H9 (cell line): ENCODE measurements at regions not wholly inside any gene's neighbourhood (a gene's known extent, or its start where the extent isn't known, plus 50 kb on each side); places are given as distances from the start of the nearest gene placed in this dataset.

ENCODE experiments used
- DNase-seq: peaks from one replicate; pipeline ENCODE4 v3.0.0-alpha.2; 2017
- H2AFZ ChIP-seq: one replicate; pipeline ENCODE4 v1.6.1; 2013; ENCODE audit warnings: mild to moderate bottlenecking, low read length, control low read depth, moderate library complexity
- H2AK5ac ChIP-seq: 2 replicates; pipeline ENCODE4 v1.6.1; 2013; ENCODE audit warnings: low read length, control low read depth, mixed read lengths; ENCODE audit not compliant: insufficient read length
- H2BK120ac ChIP-seq: one replicate; pipeline ENCODE4 v1.6.1; 2013; ENCODE audit warnings: low read depth, mild to moderate bottlenecking, low read length, control low read depth, inconsistent platforms; ENCODE audit not compliant: poor library complexity, severe bottlenecking
- H2BK12ac ChIP-seq: 2 replicates; pipeline ENCODE4 v1.6.1; 2013; ENCODE audit warnings: low read length, control low read depth, mixed read lengths, low read depth; ENCODE audit not compliant: insufficient read length
- H2BK15ac ChIP-seq: 2 replicates; pipeline ENCODE4 v1.6.1; 2013; ENCODE audit warnings: low read depth, low read length, control low read depth
- H2BK20ac ChIP-seq: one replicate; pipeline ENCODE4 v1.6.1; 2013; ENCODE audit warnings: low read depth, mild to moderate bottlenecking, low read length, control low read depth, inconsistent platforms; ENCODE audit not compliant: poor library complexity, severe bottlenecking
- H2BK5ac ChIP-seq: 2 replicates; pipeline ENCODE4 v1.6.1; 2013; ENCODE audit warnings: low read length, control low read depth, mixed read lengths; ENCODE audit not compliant: insufficient read length
- H3K14ac ChIP-seq: 2 replicates; pipeline ENCODE4 v1.6.1; 2013; ENCODE audit warnings: low read length, control low read depth; ENCODE audit not compliant: insufficient read depth
- H3K18ac ChIP-seq: 2 replicates; pipeline ENCODE4 v1.6.1; 2013; ENCODE audit warnings: low read depth, mild to moderate bottlenecking, mixed read lengths, low read length, control low read depth; ENCODE audit not compliant: insufficient read length
- H3K23ac ChIP-seq: 2 replicates; pipeline ENCODE4 v1.6.1; 2013; ENCODE audit warnings: low read length, control low read depth, mixed read lengths, low read depth; ENCODE audit not compliant: insufficient read length
- H3K23me2 ChIP-seq: 2 replicates; pipeline ENCODE4 v1.6.1; 2013; ENCODE audit warnings: low read depth, mild to moderate bottlenecking, mixed read lengths, low read length, control low read depth; ENCODE audit not compliant: insufficient read length, poor library complexity, severe bottlenecking
- H3K27ac ChIP-seq: 2 replicates; pipeline ENCODE4 v1.5.1; 2013; ENCODE audit warnings: low read length, control low read depth, mixed read lengths, low read depth; ENCODE audit not compliant: insufficient read length
- H3K27me3 ChIP-seq: 2 replicates; pipeline ENCODE4 v1.6.1; 2013; ENCODE audit warnings: low read length, control low read depth, inconsistent platforms; ENCODE audit not compliant: insufficient read depth
- H3K4ac ChIP-seq: 2 replicates; pipeline ENCODE4 v1.6.1; 2013; ENCODE audit warnings: low read depth, mild to moderate bottlenecking, control low read depth, inconsistent platforms, low read length, moderate library complexity
- H3K4me1 ChIP-seq: 2 replicates; pipeline ENCODE4 v1.6.1; 2013; ENCODE audit warnings: low read length, control low read depth, inconsistent platforms; ENCODE audit not compliant: insufficient read depth
- H3K4me2 ChIP-seq: 2 replicates; pipeline ENCODE4 v1.6.1; 2013; ENCODE audit warnings: low read length, control low read depth, mixed read lengths; ENCODE audit not compliant: insufficient read length, insufficient read depth
- H3K56ac ChIP-seq: 2 replicates; pipeline ENCODE4 v1.6.1; 2013; ENCODE audit warnings: low read depth, mild to moderate bottlenecking, mixed read lengths, low read length, control low read depth; ENCODE audit not compliant: insufficient read length
- H3K79me1 ChIP-seq: 2 replicates; pipeline ENCODE4 v1.6.1; 2013; ENCODE audit warnings: low read depth, mild to moderate bottlenecking, moderate library complexity, low read length, control low read depth, inconsistent platforms; ENCODE audit not compliant: insufficient read depth, poor library complexity, severe bottlenecking
- H3K79me2 ChIP-seq: 2 replicates; pipeline ENCODE4 v1.6.1; 2013; ENCODE audit warnings: low read length, control low read depth, inconsistent platforms; ENCODE audit not compliant: insufficient read depth
- H3K9ac ChIP-seq: 2 replicates; pipeline ENCODE4 v1.6.1; 2013; ENCODE audit warnings: low read length, control low read depth, mixed read lengths; ENCODE audit not compliant: insufficient read length; ENCODE audit errors: extremely low read depth
- H3K9me3 ChIP-seq: one replicate; pipeline ENCODE4 v1.6.1; 2013; ENCODE audit warnings: low read depth, low read length, inconsistent platforms; ENCODE audit not compliant: control insufficient read depth
- H3T11ph ChIP-seq: one replicate; pipeline ENCODE4 v1.6.1; 2013; ENCODE audit warnings: mild to moderate bottlenecking, low read length, control low read depth, inconsistent platforms
- H4K20me1 ChIP-seq: one replicate; pipeline ENCODE4 v1.6.1; 2013; ENCODE audit not compliant: control insufficient read depth, insufficient read length, insufficient read depth
- H4K5ac ChIP-seq: 2 replicates; pipeline ENCODE4 v1.6.1; 2013; ENCODE audit warnings: low read depth, mild to moderate bottlenecking, mixed read lengths, low read length, control low read depth; ENCODE audit not compliant: insufficient read length
- H4K8ac ChIP-seq: replicated peaks from 2 replicates; pipeline ENCODE4 v1.6.1; 2013; ENCODE audit warnings: low read length, control low read depth, mixed read lengths, low read depth; ENCODE audit not compliant: insufficient read length
- H4K91ac ChIP-seq: 2 replicates; pipeline ENCODE4 v1.6.1; 2013; ENCODE audit warnings: low read depth, mild to moderate bottlenecking, moderate library complexity, mixed read lengths, low read length, control low read depth; ENCODE audit not compliant: insufficient read length
- H3K27ac Mint-ChIP-seq, 3 experiments: 2 replicates in 2 of 3; 3 replicates in 1 of 3; pipeline ENCODE4 v1.8.0; 2020 to 2021; ENCODE audit warnings: mixed read lengths in 3 of 3, mild to moderate bottlenecking in 1 of 3, moderate library complexity in 1 of 3
- H3K27me3 Mint-ChIP-seq: 2 replicates; pipeline ENCODE4 v1.8.0; 2021; ENCODE audit warnings: low read depth, mild to moderate bottlenecking, moderate library complexity, mixed read lengths
- H3K36me3 Mint-ChIP-seq, 3 experiments: 2 replicates in 2 of 3; 3 replicates in 1 of 3; pipeline ENCODE4 v1.8.0; 2020 to 2021; ENCODE audit warnings: low read depth in 3 of 3, mixed read lengths in 3 of 3; ENCODE audit not compliant: insufficient read depth in 1 of 3
- H3K4me1 Mint-ChIP-seq, 2 experiments: 2 replicates each; pipeline ENCODE4 v1.8.0; 2020; ENCODE audit warnings: mixed read lengths in 2 of 2
- H3K4me3 Mint-ChIP-seq, 2 experiments: 2 replicates in 1 of 2; 3 replicates in 1 of 2; pipeline ENCODE4 v1.8.0; 2020 to 2021; ENCODE audit warnings: mild to moderate bottlenecking in 2 of 2, mixed read lengths in 2 of 2, moderate library complexity in 1 of 2
- H3K9me3 Mint-ChIP-seq, 2 experiments: 2 replicates in 1 of 2; 3 replicates in 1 of 2; pipeline ENCODE4 v1.8.0; 2020; ENCODE audit warnings: mild to moderate bottlenecking in 2 of 2, mixed read lengths in 2 of 2, moderate library complexity in 1 of 2
- CTCF ChIP-seq: fragments of 200-600 bp; sonication (generic); conservative IDR thresholded peaks from 3 replicates; pipeline ENCODE4 v1.8.0; 2021; ENCODE audit warnings: antibody characterized with exemption, mild to moderate bottlenecking
- WGBS: extraction: QIAGEN DNeasy Blood & Tissue Kit; methylation state at CpG from one replicate; pipeline ENCODE4 v1.1.7; 2013; ENCODE audit warnings: missing lambda C conversion rate, low lambda C conversion rate, mixed read lengths; ENCODE audit not compliant: insufficient read length; ENCODE audit errors: extremely low coverage; 5-methylcytosine and 5-hydroxymethylcytosine counted together

DNA sequence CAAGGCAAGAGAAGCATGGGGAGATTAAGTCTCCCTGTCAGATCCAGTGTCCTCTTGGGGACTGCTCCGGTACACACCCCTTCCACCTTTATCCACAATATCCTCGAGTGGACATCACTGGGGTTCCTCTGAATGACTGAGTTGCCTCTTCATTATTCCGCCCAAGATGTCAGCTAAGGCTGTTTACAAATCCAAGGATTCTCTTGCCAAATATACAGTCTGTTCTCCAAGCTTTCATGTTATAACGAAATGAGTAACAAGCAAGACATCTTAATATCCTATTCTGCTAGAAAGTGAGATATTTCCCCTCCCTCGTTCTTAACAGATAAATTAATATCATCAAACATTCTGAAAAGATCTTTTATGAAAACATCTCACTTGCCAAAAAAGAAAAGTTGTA lies 314.1 kb upstream of the IRX5 start:
- H3K9ac ChIP-seq, result no peak overlapping the region
- no peak overlapping the region for H4K8ac ChIP-seq
- H2BK15ac ChIP-seq, result no peak overlapping the region
- H3K27ac ChIP-seq, result no peak overlapping the region
- H3K18ac ChIP-seq, result no peak overlapping the region
- no peaks in the 10 kb centered on the region for H3K79me2 ChIP-seq
- H3T11ph ChIP-seq, result no peak overlapping the region
- Mint-ChIP-seq H3K36me3 (peaks cover 3 to 12% (median 8%) of the 10 kb centered on the region in 3 experiments; a peak in 3 of 7 replicates), H3K27ac (no peak overlapping the region), H3K27me3 (peaks cover 11% of the 10 kb centered on the region), H3K9me3 (peaks cover 11 to 13% of the 10 kb centered on the region in 2 experiments; a peak in 4 of 5 replicates), H3K4me1 (no peaks in the 10 kb centered on the region), H3K4me3 (no peak overlapping the region)
- no peak for DNase-seq
- no peaks in the 10 kb centered on the region for H3K9me3 ChIP-seq
- no peak overlapping the region for H2BK12ac ChIP-seq
- no peaks in the 10 kb centered on the region for H3K79me1 ChIP-seq
- H3K4me1 ChIP-seq, result no peaks in the 10 kb centered on the region
- H3K56ac ChIP-seq, result no peak overlapping the region
- no peak overlapping the region for H3K23ac ChIP-seq
- H4K20me1 ChIP-seq, result no peaks in the 10 kb centered on the region
- no peak overlapping the region for H3K4me2 ChIP-seq
- H2BK5ac ChIP-seq, result no peak overlapping the region
- H3K27me3 ChIP-seq, result 0 out of 2 replicates have a peak, but pooled peaks cover 3% of the 10 kb centered on the region
- no peak overlapping the region for H2BK120ac ChIP-seq
- no peak for TF ChIP-seq CTCF
- H3K23me2 ChIP-seq, result no peaks in the 10 kb centered on the region
- no peak overlapping the region for H2AFZ ChIP-seq
- H3K14ac ChIP-seq, result no peak overlapping the region
- H2BK20ac ChIP-seq, result no peak overlapping the region
- no peak overlapping the region for H4K5ac ChIP-seq
- H3K4ac ChIP-seq, result no peak overlapping the region
- WGBS, result no CpG with 5 or more reads among the region's 5 CpGs
- H2AK5ac ChIP-seq, result no peak overlapping the region
- H4K91ac ChIP-seq, result no peak overlapping the region
